Duodenal mucosa (tissue), 2 donors: ENCODE measurements at regions not wholly inside any gene's neighbourhood (a gene's known extent, or its start where the extent isn't known, plus 50 kb on each side); places are given as distances from the start of the nearest gene placed in this dataset.
"Not testable (repeated sequence)": the region's sequence is repeated elsewhere in the genome, so short reads cannot be mapped to it uniquely, and the experiment has no call there.

Experiments used
- H3K27ac ChIP-seq: one replicate; pipeline ENCODE4 v1.7.0; 2013; ENCODE audit warnings: low read depth, low read length
- H3K27me3 ChIP-seq, 2 donors: one replicate each; pipeline ENCODE4 v1.7.0; 2013; ENCODE audit warnings: low read length in 2 of 2, control low read depth in 1 of 2; ENCODE audit not compliant: insufficient read depth in 2 of 2, control insufficient read depth in 1 of 2
- H3K36me3 ChIP-seq, 2 donors: one replicate each; pipeline ENCODE4 v1.7.0; 2013; ENCODE audit warnings: low read length in 2 of 2, control low read depth in 1 of 2; ENCODE audit not compliant: insufficient read depth in 2 of 2, control insufficient read depth in 1 of 2
- H3K4me1 ChIP-seq, 2 donors: one replicate each; pipeline ENCODE4 v1.7.0; 2013; ENCODE audit warnings: low read length in 2 of 2, control low read depth in 1 of 2; ENCODE audit not compliant: insufficient read depth in 2 of 2, control insufficient read depth in 1 of 2
- H3K4me3 ChIP-seq, 2 donors: one replicate each; pipeline ENCODE4 v1.7.0; 2013; ENCODE audit warnings: low read length in 2 of 2, low read depth in 1 of 2
- H3K9ac ChIP-seq, 2 donors: one replicate each; pipeline ENCODE4 v1.7.0; 2013; ENCODE audit warnings: low read length in 2 of 2, low read depth in 1 of 2
- H3K9me3 ChIP-seq, 2 donors: one replicate each; pipeline ENCODE4 v1.7.0; 2013; ENCODE audit warnings: low read length in 2 of 2, control low read depth in 1 of 2; ENCODE audit not compliant: control insufficient read depth in 1 of 2

- Histone ChIP-seq H3K27me3 (no peaks in the 10 kb centered on the region), H3K9ac (no peak overlapping the region), H3K27ac (no peak overlapping the region), H3K4me3 (no peak overlapping the region), H3K36me3 (no peaks in the 10 kb centered on the region), H3K4me1 (peaks cover 36 to 39% of the 10 kb centered on the region in 2 donors), H3K9me3 (no peaks in the 10 kb centered on the region)
Measured at GRCh38 chr11:34001557-34002064, 49.9 kb upstream of the CAPRIN1 start.

- peaks cover 19 to 30% of the 10 kb centered on the region in 2 donors for H3K4me1 ChIP-seq
- H3K36me3 ChIP-seq = no peaks in the 10 kb centered on the region
- H3K9me3 ChIP-seq = no peaks in the 10 kb centered on the region
- no peak overlapping the region for H3K4me3 ChIP-seq
- H3K9ac ChIP-seq = no peak overlapping the region
- no peak overlapping the region for H3K27ac ChIP-seq
- no peaks in the 10 kb centered on the region for H3K27me3 ChIP-seq
Measured at GRCh38 chr11:33999393-33999792, 52.1 kb upstream of the CAPRIN1 start.

- Histone ChIP-seq H3K9me3 (no peaks in the 10 kb centered on the region), H3K4me3 (peak overlapping the region in 1 of 2 donors; percentile 51), H3K27ac (no peak overlapping the region), H3K9ac (no peak overlapping the region), H3K27me3 (no peaks in the 10 kb centered on the region), H3K4me1 (peaks cover 10 to 19% of the 10 kb centered on the region in 2 donors), H3K36me3 (no peaks in the 10 kb centered on the region)
Measured at GRCh38 chr11:33997584-33998251, 53.8 kb upstream of the CAPRIN1 start.

GRCh38 chr11:33996498-33997454, 54.8 kb upstream of the CAPRIN1 start:
- Histone ChIP-seq H3K9me3 (no peaks in the 10 kb centered on the region), H3K27me3 (no peaks in the 10 kb centered on the region), H3K27ac (no peak overlapping the region), H3K9ac (peak overlapping the region in 1 of 2 donors; percentile 25), H3K4me3 (peak overlapping the region; percentile 51 to 71), H3K4me1 (peaks cover 4 to 15% of the 10 kb centered on the region in 2 donors), H3K36me3 (no peaks in the 10 kb centered on the region)

DNA sequence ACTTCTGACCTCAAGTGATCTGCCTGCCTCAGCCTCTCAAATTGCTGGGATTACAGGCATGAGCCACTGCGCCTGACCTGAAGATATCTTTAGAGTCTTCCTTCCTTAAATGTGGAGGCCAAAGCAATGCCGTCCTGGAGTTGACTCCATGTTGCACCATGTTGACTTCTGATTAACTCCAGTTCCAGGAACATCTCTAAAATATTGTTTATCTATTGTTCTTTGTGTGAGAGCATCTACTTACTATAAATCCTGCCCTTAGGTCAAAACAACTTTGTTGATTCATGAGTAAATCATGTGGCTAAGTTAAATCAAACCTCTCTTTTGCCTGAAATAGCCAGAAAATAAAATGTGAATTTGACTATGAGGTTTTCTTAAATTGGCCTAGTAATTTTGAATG, 56.6 kb upstream of the CAPRIN1 start:
- no peaks in the 10 kb centered on the region for H3K36me3 ChIP-seq
- no peak overlapping the region for H3K4me3 ChIP-seq
- no peak overlapping the region for H3K9ac ChIP-seq
- no peaks in the 10 kb centered on the region for H3K27me3 ChIP-seq
- no peak overlapping the region for H3K27ac ChIP-seq
- H3K9me3 ChIP-seq = no peaks in the 10 kb centered on the region
- peaks cover 4 to 15% of the 10 kb centered on the region in 2 donors for H3K4me1 ChIP-seq

- not testable (repeated sequence) for H3K9me3 ChIP-seq, H3K27me3 ChIP-seq, H3K27ac ChIP-seq, H3K36me3 ChIP-seq, H3K4me1 ChIP-seq, H3K4me3 ChIP-seq, H3K9ac ChIP-seq
Measured at GRCh38 chr11:33991136-33991535, 60.4 kb upstream of the CAPRIN1 start.

DNA sequence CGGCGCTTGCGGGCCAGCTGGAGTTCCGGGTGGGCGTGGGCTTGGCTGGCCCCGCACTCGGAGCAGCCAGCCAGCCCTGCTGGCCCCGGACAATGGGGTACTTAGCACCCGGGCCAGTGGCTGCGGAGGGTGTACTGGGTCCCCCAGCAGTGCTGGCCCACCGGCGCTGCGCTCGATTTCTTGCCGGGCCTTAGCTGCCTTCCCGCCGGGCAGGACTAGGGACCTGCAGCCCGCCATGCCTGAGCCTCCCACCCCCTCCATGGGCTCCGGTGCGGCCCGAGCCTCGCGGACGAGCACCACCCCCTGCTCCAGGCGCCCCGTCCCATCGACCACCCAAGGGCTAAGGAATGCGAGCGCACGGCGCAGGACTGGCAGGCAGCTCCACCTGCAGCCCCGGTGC, 61.4 kb upstream of the CAPRIN1 start:
- H3K27me3 ChIP-seq, H3K27ac ChIP-seq, H3K4me3 ChIP-seq, H3K4me1 ChIP-seq, H3K9ac ChIP-seq, H3K9me3 ChIP-seq, H3K36me3 ChIP-seq: not testable (repeated sequence)

- H3K4me1 ChIP-seq = no peaks in the 10 kb centered on the region
- H3K9ac ChIP-seq = no peak overlapping the region
- no peaks in the 10 kb centered on the region for H3K27me3 ChIP-seq
- H3K36me3 ChIP-seq = no peaks in the 10 kb centered on the region
- no peak overlapping the region for H3K27ac ChIP-seq
- no peak overlapping the region for H3K4me3 ChIP-seq
- no peaks in the 10 kb centered on the region for H3K9me3 ChIP-seq
Measured at GRCh38 chr11:33989461-33989860, 62.1 kb upstream of the CAPRIN1 start.

- no peaks in the 10 kb centered on the region for H3K9me3 ChIP-seq
- H3K9ac ChIP-seq = no peak overlapping the region
- H3K27me3 ChIP-seq = no peaks in the 10 kb centered on the region
- H3K27ac ChIP-seq = no peak overlapping the region
- H3K4me3 ChIP-seq = no peak overlapping the region
- H3K4me1 ChIP-seq = no peaks in the 10 kb centered on the region
- H3K36me3 ChIP-seq = no peaks in the 10 kb centered on the region
Measured at GRCh38 chr11:33988586-33989370, 62.8 kb upstream of the CAPRIN1 start.
